ENCODE measurements at regions not wholly inside any gene's neighbourhood (a gene's known extent, or its start where the extent isn't known, plus 50 kb on each side); places are given as distances from the start of the nearest gene placed in this dataset.

- TF ChIP-seq, protein P1, sequence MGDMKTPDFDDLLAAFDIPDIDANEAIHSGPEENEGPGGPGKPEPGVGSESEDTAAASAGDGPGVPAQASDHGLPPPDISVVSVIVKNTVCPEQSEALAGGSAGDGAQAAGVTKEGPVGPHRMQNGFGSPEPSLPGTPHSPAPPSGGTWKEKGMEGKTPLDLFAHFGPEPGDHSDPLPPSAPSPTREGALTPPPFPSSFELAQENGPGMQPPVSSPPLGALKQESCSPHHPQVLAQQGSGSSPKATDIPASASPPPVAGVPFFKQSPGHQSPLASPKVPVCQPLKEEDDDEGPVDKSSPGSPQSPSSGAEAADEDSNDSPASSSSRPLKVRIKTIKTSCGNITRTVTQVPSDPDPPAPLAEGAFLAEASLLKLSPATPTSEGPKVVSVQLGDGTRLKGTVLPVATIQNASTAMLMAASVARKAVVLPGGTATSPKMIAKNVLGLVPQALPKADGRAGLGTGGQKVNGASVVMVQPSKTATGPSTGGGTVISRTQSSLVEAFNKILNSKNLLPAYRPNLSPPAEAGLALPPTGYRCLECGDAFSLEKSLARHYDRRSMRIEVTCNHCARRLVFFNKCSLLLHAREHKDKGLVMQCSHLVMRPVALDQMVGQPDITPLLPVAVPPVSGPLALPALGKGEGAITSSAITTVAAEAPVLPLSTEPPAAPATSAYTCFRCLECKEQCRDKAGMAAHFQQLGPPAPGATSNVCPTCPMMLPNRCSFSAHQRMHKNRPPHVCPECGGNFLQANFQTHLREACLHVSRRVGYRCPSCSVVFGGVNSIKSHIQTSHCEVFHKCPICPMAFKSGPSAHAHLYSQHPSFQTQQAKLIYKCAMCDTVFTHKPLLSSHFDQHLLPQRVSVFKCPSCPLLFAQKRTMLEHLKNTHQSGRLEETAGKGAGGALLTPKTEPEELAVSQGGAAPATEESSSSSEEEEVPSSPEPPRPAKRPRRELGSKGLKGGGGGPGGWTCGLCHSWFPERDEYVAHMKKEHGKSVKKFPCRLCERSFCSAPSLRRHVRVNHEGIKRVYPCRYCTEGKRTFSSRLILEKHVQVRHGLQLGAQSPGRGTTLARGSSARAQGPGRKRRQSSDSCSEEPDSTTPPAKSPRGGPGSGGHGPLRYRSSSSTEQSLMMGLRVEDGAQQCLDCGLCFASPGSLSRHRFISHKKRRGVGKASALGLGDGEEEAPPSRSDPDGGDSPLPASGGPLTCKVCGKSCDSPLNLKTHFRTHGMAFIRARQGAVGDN (IDR thresholded peaks at IDR 0.05): no peak
Observed at GRCh38 chr2:88829607-88830463, 138.4 kb downstream of the RPIA start (continued).

GRCh38 chr2:88831071-88831791 is 139.8 kb downstream of the RPIA start:
- POLR2A ChIA-PET: no interaction called here
- Histone ChIP-seq H3K9ac (ENCODE audit: control insufficient read depth, insufficient read depth, low read length) (no peak overlapping the region), H3K79me2 (ENCODE audit: control insufficient read depth, insufficient read depth, low read length) (no peaks in the 10 kb centered on the region; the same call in 1 of the 2 replicates), H3K4me2 (ENCODE audit: control insufficient read depth, insufficient read depth) (no peak overlapping the region), H4K20me1 (ENCODE audit: control insufficient read depth, insufficient read depth) (no peaks in the 10 kb centered on the region), H3K27me3 (replicated peaks in 1 of 2; ENCODE audit: control insufficient read depth in 2 of 2, insufficient read depth in 2 of 2, low read length in 1 of 2) (no peaks in the 10 kb centered on the region), H3K4me1 (ENCODE audit: control insufficient read depth, insufficient read depth, low read length) (no peaks in the 10 kb centered on the region), H3K4me3 (no peak overlapping the region), H3K9me3 (replicated peaks; ENCODE audit: control insufficient read depth, insufficient read depth, low read length) (no peaks in the 10 kb centered on the region), H3K27ac (ENCODE audit: control insufficient read depth, insufficient read depth) (no peak overlapping the region), H3K36me3 (ENCODE audit: control insufficient read depth in 2 of 2, insufficient read depth in 2 of 2, low read length in 1 of 2) (no peaks in the 10 kb centered on the region), H2AFZ (ENCODE audit: control insufficient read depth, low read depth, low read length) (no peak overlapping the region)
- no TSS peak for BruUV-seq (replicated peaks)
- 17% methylated on average over 6 of the region's 6 CpGs for WGBS (ENCODE audit: insufficient coverage, insufficient replicate concordance, low lambda C conversion rate, missing lambda C conversion rate)
- in situ Hi-C loops (cut with MboI) (no loop called here), intact Hi-C loops (cut with micrococcal nuclease; ENCODE audit: unreplicated experiment) (loop anchor here (1.0 to 10.0 kb wide), 2 partner anchors 91 to 394 kb away; no protein-coding TSS in a partner anchor)
- RAD21 ChIA-PET (ENCODE audit: unreplicated experiment): no interaction called here
- no peak for ATAC-seq
- CTCF ChIA-PET: interaction anchor here (0.7 to 2.9 kb wide), 6 partner anchors 8 to 1019 kb away, joined by 3 to 50 read pairs (median 3); no protein-coding TSS in a partner anchor
- FAIRE-seq: no peak
- DNase-seq (ENCODE audit: low read depth, low spot score): no peak
- SMC1A ChIA-PET (ENCODE audit: uncharacterized antibody, unreplicated experiment): interaction anchor here (2.7 kb wide), 1 partner anchor 29 kb away, joined by 25 read pairs; no protein-coding TSS in a partner anchor
- TF ChIP-seq NR2C1 (IDR thresholded peaks at IDR 0.05) (no peak), MEF2B (IDR thresholded peaks at IDR 0.05; ENCODE audit: partially characterized antibody, poor library complexity, severe bottlenecking) (no peak), POU2F2 (IDR thresholded peaks at IDR 0.05; ENCODE audit: borderline replicate concordance, low read depth, low read length) (no peak), SIX5 (IDR thresholded peaks at IDR 0.05; ENCODE audit: low read depth, low read length, severe bottlenecking) (no peak), PKNOX1 (IDR thresholded peaks at IDR 0.05) (no peak), RELA (IDR thresholded peaks at IDR 0.05; ENCODE audit: borderline replicate concordance, partially characterized antibody) (no peak), MTA2 (IDR thresholded peaks at IDR 0.05; ENCODE audit: low read depth) (no peak), SMAD5 (IDR thresholded peaks at IDR 0.05; ENCODE audit: low read depth) (no peak)
- TF ChIP-seq, protein P2, sequence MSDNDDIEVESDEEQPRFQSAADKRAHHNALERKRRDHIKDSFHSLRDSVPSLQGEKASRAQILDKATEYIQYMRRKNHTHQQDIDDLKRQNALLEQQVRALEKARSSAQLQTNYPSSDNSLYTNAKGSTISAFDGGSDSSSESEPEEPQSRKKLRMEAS (IDR thresholded peaks at IDR 0.05; ENCODE audit: low read depth, low read length): no peak
- TF ChIP-seq, protein P3, sequence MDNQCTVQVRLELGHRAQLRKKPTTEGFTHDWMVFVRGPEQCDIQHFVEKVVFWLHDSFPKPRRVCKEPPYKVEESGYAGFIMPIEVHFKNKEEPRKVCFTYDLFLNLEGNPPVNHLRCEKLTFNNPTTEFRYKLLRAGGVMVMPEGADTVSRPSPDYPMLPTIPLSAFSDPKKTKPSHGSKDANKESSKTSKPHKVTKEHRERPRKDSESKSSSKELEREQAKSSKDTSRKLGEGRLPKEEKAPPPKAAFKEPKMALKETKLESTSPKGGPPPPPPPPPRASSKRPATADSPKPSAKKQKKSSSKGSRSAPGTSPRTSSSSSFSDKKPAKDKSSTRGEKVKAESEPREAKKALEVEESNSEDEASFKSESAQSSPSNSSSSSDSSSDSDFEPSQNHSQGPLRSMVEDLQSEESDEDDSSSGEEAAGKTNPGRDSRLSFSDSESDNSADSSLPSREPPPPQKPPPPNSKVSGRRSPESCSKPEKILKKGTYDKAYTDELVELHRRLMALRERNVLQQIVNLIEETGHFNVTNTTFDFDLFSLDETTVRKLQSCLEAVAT (IDR thresholded peaks at IDR 0.05): no peak
